Neuronal stem cell (in vitro differentiated cells): ENCODE measurements at regions not wholly inside any gene's neighbourhood (a gene's known extent, or its start where the extent isn't known, plus 50 kb on each side); places are given as distances from the start of the nearest gene placed in this dataset.

Source experiments
- DNase-seq: peaks from one replicate; pipeline ENCODE4 v3.0.0-alpha.2; 2013; ENCODE audit warnings: low spot score
- H2AFZ ChIP-seq: one replicate; pipeline ENCODE4 v1.6.1; 2013; ENCODE audit warnings: mild to moderate bottlenecking, low read length, inconsistent platforms
- H2AK5ac ChIP-seq: 2 replicates; pipeline ENCODE4 v1.6.1; 2013; ENCODE audit warnings: low read depth, mild to moderate bottlenecking, inconsistent platforms, low read length, moderate library complexity, mixed read lengths
- H2BK120ac ChIP-seq: 2 replicates; pipeline ENCODE4 v1.6.1; 2013; ENCODE audit warnings: low read depth, mild to moderate bottlenecking, inconsistent platforms, low read length, moderate library complexity, mixed read lengths
- H2BK12ac ChIP-seq: one replicate; pipeline ENCODE4 v1.6.1; 2013; ENCODE audit warnings: low read length, inconsistent platforms
- H2BK15ac ChIP-seq: 2 replicates; pipeline ENCODE4 v1.6.1; 2013; ENCODE audit warnings: mild to moderate bottlenecking, low read length, inconsistent platforms, mixed read lengths
- H2BK5ac ChIP-seq: one replicate; pipeline ENCODE4 v1.6.1; 2013; ENCODE audit warnings: inconsistent platforms, mild to moderate bottlenecking, low read length, moderate library complexity
- H3K14ac ChIP-seq: one replicate; pipeline ENCODE4 v1.6.1; 2013; ENCODE audit warnings: low read length, inconsistent platforms
- H3K18ac ChIP-seq: 2 replicates; pipeline ENCODE4 v1.6.1; 2013; ENCODE audit warnings: low read length, inconsistent platforms
- H3K23ac ChIP-seq: 2 replicates; pipeline ENCODE4 v1.6.1; 2013; ENCODE audit warnings: low read depth, mild to moderate bottlenecking, mixed read lengths, low read length, inconsistent platforms; ENCODE audit not compliant: poor library complexity
- H3K27ac ChIP-seq: replicated peaks from 3 replicates; pipeline ENCODE4 v1.5.1; 2013; ENCODE audit warnings: low read length, inconsistent platforms
- H3K27me3 ChIP-seq, 3 experiments: 2 replicates each; pipeline ENCODE4 v1.6.1; 2013; ENCODE audit warnings: low read length in 3 of 3, mild to moderate bottlenecking in 2 of 3, inconsistent platforms in 1 of 3, low read depth in 1 of 3, mixed read lengths in 1 of 3, moderate library complexity in 1 of 3; ENCODE audit not compliant: control insufficient read depth in 3 of 3, insufficient read depth in 3 of 3
- H3K36me3 ChIP-seq, 2 donors: replicated peaks in 1 of 2; 2 replicates each; pipeline ENCODE4 v1.6.1; 2013; ENCODE audit warnings: low read length in 2 of 2; ENCODE audit not compliant: control insufficient read depth in 2 of 2, insufficient read depth in 2 of 2
- H3K4ac ChIP-seq: 2 replicates; pipeline ENCODE4 v1.6.1; 2013; ENCODE audit warnings: inconsistent platforms, mild to moderate bottlenecking, low read length, moderate library complexity
- H3K4me1 ChIP-seq, 2 donors: 1 replicate in 1 of 2; 2 replicates in 1 of 2; pipeline ENCODE4 v1.6.1; 2013; ENCODE audit warnings: low read length in 2 of 2, low read depth in 1 of 2; ENCODE audit not compliant: control insufficient read depth in 2 of 2, insufficient read depth in 1 of 2
- H3K4me2 ChIP-seq: one replicate; pipeline ENCODE4 v1.6.1; 2013; ENCODE audit warnings: mild to moderate bottlenecking, low read length, inconsistent platforms; ENCODE audit not compliant: insufficient read depth, poor library complexity, severe bottlenecking
- H3K4me3 ChIP-seq, 2 donors: 2 replicates each; pipeline ENCODE4 v1.5.1; 2013; ENCODE audit warnings: low read length in 2 of 2, mild to moderate bottlenecking in 2 of 2, inconsistent platforms in 1 of 2, moderate library complexity in 1 of 2
- H3K79me1 ChIP-seq: one replicate; pipeline ENCODE4 v1.6.1; 2013; ENCODE audit warnings: low read depth, mild to moderate bottlenecking, inconsistent platforms, low read length, moderate library complexity
- H3K9ac ChIP-seq: one replicate; pipeline ENCODE4 v1.6.1; 2013; ENCODE audit warnings: mild to moderate bottlenecking, low read depth, low read length, inconsistent platforms; ENCODE audit not compliant: poor library complexity
- H3K9me3 ChIP-seq, 2 donors: replicated peaks in 1 of 2; 2 replicates each; pipeline versions ENCODE3 to v1.6.1; 2013; ENCODE audit warnings: low read length in 2 of 2, mild to moderate bottlenecking in 2 of 2, inconsistent platforms in 1 of 2, low read depth in 1 of 2, mixed read lengths in 1 of 2, moderate library complexity in 1 of 2; ENCODE audit not compliant: control insufficient read depth in 2 of 2, insufficient read depth in 1 of 2
- H4K8ac ChIP-seq: one replicate; pipeline ENCODE4 v1.6.1; 2013; ENCODE audit warnings: low read depth, mild to moderate bottlenecking, inconsistent platforms, low read length, moderate library complexity
- H4K91ac ChIP-seq: one replicate; pipeline ENCODE4 v1.6.1; 2013; ENCODE audit warnings: low read length, low read depth, mild to moderate bottlenecking, inconsistent platforms; ENCODE audit not compliant: poor library complexity
- WGBS, 2 donors: extraction: QIAGEN DNeasy Blood & Tissue Kit; methylation state at CpG; one replicate each; pipeline ENCODE4 v1.1.7; 2013; ENCODE audit warnings: missing lambda C conversion rate in 2 of 2, mixed read lengths in 1 of 2; ENCODE audit not compliant: insufficient read length in 2 of 2, insufficient replicate concordance in 1 of 2; ENCODE audit errors: extremely low coverage in 2 of 2; 5-methylcytosine and 5-hydroxymethylcytosine counted together

GRCh38 chr5:56463944-56464571 lies 230.9 kb upstream of the ANKRD55 start:
- Histone ChIP-seq H2AK5ac (no peak overlapping the region), H3K79me1 (no peaks in the 10 kb centered on the region), H2BK12ac (no peak overlapping the region), H3K4me2 (no peak overlapping the region), H4K91ac (no peak overlapping the region), H4K8ac (no peak overlapping the region), H3K27me3 (no peaks in the 10 kb centered on the region), H2BK5ac (no peak overlapping the region), H3K4ac (no peak overlapping the region), H3K23ac (no peak overlapping the region), H3K14ac (no peak overlapping the region), H3K4me3 (no peak overlapping the region), H2AFZ (no peak overlapping the region), H3K9ac (no peak overlapping the region), H3K36me3 (no peaks in the 10 kb centered on the region), H2BK120ac (no peak overlapping the region), H3K9me3 (no peaks in the 10 kb centered on the region), H3K4me1 (peaks cover 0 to 3% of the 10 kb centered on the region in 2 donors), H3K18ac (no peak overlapping the region), H3K27ac (no peak overlapping the region), H2BK15ac (no peak overlapping the region)
- no CpG with 5 or more reads among the region's 4 CpGs for WGBS, 2 donors
- no peak for DNase-seq

GRCh38 chr5:56461584-56461983 lies 228.5 kb upstream of the ANKRD55 start:
- Histone ChIP-seq H3K27me3 (no peaks in the 10 kb centered on the region), H2AFZ (no peak overlapping the region), H3K18ac (no peak overlapping the region), H2BK120ac (no peak overlapping the region), H4K91ac (no peak overlapping the region), H3K27ac (no peak overlapping the region), H2BK12ac (no peak overlapping the region), H3K23ac (no peak overlapping the region), H2BK5ac (no peak overlapping the region), H3K9ac (no peak overlapping the region), H3K14ac (no peak overlapping the region), H3K36me3 (no peaks in the 10 kb centered on the region), H3K79me1 (no peaks in the 10 kb centered on the region), H3K4me3 (no peak overlapping the region), H3K4me1 (peaks cover 0 to 6% of the 10 kb centered on the region in 2 donors), H2BK15ac (no peak overlapping the region), H3K4ac (no peak overlapping the region), H4K8ac (no peak overlapping the region), H2AK5ac (no peak overlapping the region), H3K9me3 (no peaks in the 10 kb centered on the region), H3K4me2 (no peak overlapping the region)
- whole genome bisulfite sequencing, 2 donors: no CpG with 5 or more reads among the region's 4 CpGs
- no peak for DNase-seq

- H3K9ac ChIP-seq: no peak overlapping the region
- H3K4me3 ChIP-seq: no peak overlapping the region
- no peaks in the 10 kb centered on the region for H3K36me3 ChIP-seq
- no peaks in the 10 kb centered on the region for H3K9me3 ChIP-seq
- no peaks in the 10 kb centered on the region for H3K27me3 ChIP-seq
- no CpG with 5 or more reads among the region's 5 CpGs for WGBS, 2 donors
- H2BK5ac ChIP-seq: no peak overlapping the region
- no peak overlapping the region for H2BK120ac ChIP-seq
- H3K18ac ChIP-seq: no peak overlapping the region
- DNase-seq: no peak
- H4K8ac ChIP-seq: no peak overlapping the region
- H3K27ac ChIP-seq: no peak overlapping the region
- no peak overlapping the region for H2BK12ac ChIP-seq
- H3K79me1 ChIP-seq: no peaks in the 10 kb centered on the region
- H2BK15ac ChIP-seq: no peak overlapping the region
- H4K91ac ChIP-seq: no peak overlapping the region
- no peak overlapping the region for H3K4ac ChIP-seq
- H2AFZ ChIP-seq: no peak overlapping the region
- H3K4me2 ChIP-seq: no peak overlapping the region
- H3K14ac ChIP-seq: no peak overlapping the region
- H3K4me1 ChIP-seq: peaks cover 0 to 6% of the 10 kb centered on the region in 2 donors
- H3K23ac ChIP-seq: no peak overlapping the region
- H2AK5ac ChIP-seq: no peak overlapping the region
Measured at GRCh38 chr5:56460681-56461191, 227.6 kb upstream of the ANKRD55 start.

GRCh38 chr5:56460195-56460546 lies 227.0 kb upstream of the ANKRD55 start:
- Histone ChIP-seq H2BK15ac (no peak overlapping the region), H4K8ac (no peak overlapping the region), H3K4ac (no peak overlapping the region), H3K4me3 (no peak overlapping the region), H2AFZ (no peak overlapping the region), H3K9me3 (no peaks in the 10 kb centered on the region), H3K18ac (no peak overlapping the region), H3K23ac (no peak overlapping the region), H2BK5ac (no peak overlapping the region), H2BK12ac (no peak overlapping the region), H3K27me3 (no peaks in the 10 kb centered on the region), H2AK5ac (no peak overlapping the region), H3K79me1 (no peaks in the 10 kb centered on the region), H3K27ac (no peak overlapping the region), H3K36me3 (no peaks in the 10 kb centered on the region), H3K4me1 (peaks cover 0 to 6% of the 10 kb centered on the region in 2 donors), H3K14ac (no peak overlapping the region), H2BK120ac (no peak overlapping the region), H3K9ac (no peak overlapping the region), H4K91ac (no peak overlapping the region), H3K4me2 (no peak overlapping the region)
- no peak for DNase-seq
- WGBS, 2 donors: no CpG with 5 or more reads among the region's 2 CpGs
